ENCODE measurements at regions not wholly inside any gene's neighbourhood (a gene's known extent, or its start where the extent isn't known, plus 50 kb on each side); places are given as distances from the start of the nearest gene placed in this dataset.
"Not testable (repeated sequence)": the region's sequence is repeated elsewhere in the genome, so short reads cannot be mapped to it uniquely, and the experiment has no call there.

DNA sequence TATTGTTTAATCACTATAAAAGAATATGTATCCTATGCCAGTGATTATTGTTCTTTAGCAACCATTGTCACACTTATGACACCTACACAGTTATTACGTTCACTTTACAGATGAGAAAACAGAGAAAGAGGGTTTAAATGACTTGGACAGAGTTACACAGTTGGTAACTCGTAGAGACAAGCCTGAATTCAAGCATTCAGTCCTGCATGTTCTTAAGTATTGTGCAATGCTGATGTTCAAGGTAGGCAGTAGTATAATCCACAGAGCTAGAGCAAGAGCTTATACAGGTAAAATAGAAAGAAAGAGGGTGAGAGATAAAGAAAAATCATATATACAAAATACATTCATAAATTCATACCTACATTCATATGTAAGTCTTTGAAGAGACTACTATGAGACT, 249.8 kb upstream of the ANXA10 start:
- no CpG with 5 or more reads among the region's 2 CpGs for WGBS (ENCODE audit: extremely low coverage, insufficient coverage, low lambda C conversion rate)

DNA sequence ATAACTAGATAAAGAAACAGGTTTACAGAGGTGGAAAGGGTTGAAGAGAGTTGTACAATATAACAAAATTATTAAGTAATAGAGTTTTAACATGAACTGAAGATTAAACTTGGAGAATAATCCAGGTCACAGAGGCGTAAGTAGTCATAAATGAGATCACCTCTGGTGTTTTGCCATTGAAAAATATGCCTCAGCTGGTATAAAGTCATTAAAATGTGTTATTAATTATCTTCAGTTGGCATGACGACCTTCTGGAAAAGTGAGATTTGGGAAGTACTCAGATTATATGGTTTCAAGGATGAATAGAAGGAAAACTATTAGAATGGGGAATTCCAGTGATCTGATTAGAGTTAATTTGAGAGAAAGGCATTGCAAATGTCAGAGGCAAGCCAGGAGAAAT, 237.5 kb upstream of the ANXA10 start:
- Histone ChIP-seq H4K5ac (ENCODE audit: low read length) (no peak overlapping the region), H4K8ac (ENCODE audit: low read depth, low read length) (no peak overlapping the region), H3K56ac (ENCODE audit: low read length) (no peak overlapping the region), H2BK120ac (ENCODE audit: low read depth, low read length) (no peak overlapping the region), H3K27me3 (ENCODE audit: insufficient read depth, low read length, poor library complexity) (no peaks in the 10 kb centered on the region), H3K4me2 (ENCODE audit: low read length) (no peak overlapping the region), H3K4me1 (ENCODE audit: control insufficient read depth, low read depth, low read length) (no peaks in the 10 kb centered on the region), H3K4me3 (ENCODE audit: low read length) (no peak overlapping the region), H3K79me1 (ENCODE audit: low read length) (no peaks in the 10 kb centered on the region), H3K23ac (ENCODE audit: low read length) (no peak overlapping the region), H3K36me3 (ENCODE audit: control insufficient read depth, insufficient read depth, low read length) (no peaks in the 10 kb centered on the region), H3K9ac (ENCODE audit: low read length) (no peak overlapping the region), H2BK5ac (ENCODE audit: low read length) (no peak overlapping the region), H3K79me2 (ENCODE audit: control insufficient read depth, insufficient read depth, low read length) (no peaks in the 10 kb centered on the region), H2AK5ac (ENCODE audit: low read length) (no peak overlapping the region), H2BK15ac (replicated peaks; ENCODE audit: low read depth) (no peak overlapping the region), H3K27ac (ENCODE audit: low read depth, low read length) (no peak overlapping the region), H3K4ac (ENCODE audit: low read depth, low read length) (no peak overlapping the region), H3K18ac (ENCODE audit: low read length) (no peak overlapping the region)
- DNase-seq = no peak
- no CpG with 5 or more reads among the region's 2 CpGs for WGBS (ENCODE audit: extremely low coverage, insufficient coverage, low lambda C conversion rate)

More for the DNA sequence above, 249.8 kb upstream of the ANXA10 start:
- Histone ChIP-seq H3K9ac (ENCODE audit: low read length) (no peak overlapping the region), H3K27ac (ENCODE audit: low read depth, low read length) (no peak overlapping the region), H3K4me1 (ENCODE audit: control insufficient read depth, low read depth, low read length) (no peaks in the 10 kb centered on the region), H3K4ac (ENCODE audit: low read depth, low read length) (no peak overlapping the region), H3K4me2 (ENCODE audit: low read length) (no peak overlapping the region), H2BK120ac (ENCODE audit: low read depth, low read length) (no peak overlapping the region), H3K56ac (ENCODE audit: low read length) (no peak overlapping the region), H3K23ac (ENCODE audit: low read length) (no peak overlapping the region), H4K8ac (ENCODE audit: low read depth, low read length) (no peak overlapping the region), H4K5ac (ENCODE audit: low read length) (no peak overlapping the region), H3K27me3 (ENCODE audit: insufficient read depth, low read length, poor library complexity) (no peaks in the 10 kb centered on the region), H3K79me2 (ENCODE audit: control insufficient read depth, insufficient read depth, low read length) (no peaks in the 10 kb centered on the region), H2BK5ac (ENCODE audit: low read length) (no peak overlapping the region), H2AK5ac (ENCODE audit: low read length) (no peak overlapping the region), H3K79me1 (ENCODE audit: low read length) (no peaks in the 10 kb centered on the region), H3K36me3 (ENCODE audit: control insufficient read depth, insufficient read depth, low read length) (no peaks in the 10 kb centered on the region), H2BK15ac (replicated peaks; ENCODE audit: low read depth) (no peak overlapping the region), H3K18ac (ENCODE audit: low read length) (no peak overlapping the region), H3K4me3 (ENCODE audit: low read length) (no peak overlapping the region)
- no peak for DNase-seq

DNA sequence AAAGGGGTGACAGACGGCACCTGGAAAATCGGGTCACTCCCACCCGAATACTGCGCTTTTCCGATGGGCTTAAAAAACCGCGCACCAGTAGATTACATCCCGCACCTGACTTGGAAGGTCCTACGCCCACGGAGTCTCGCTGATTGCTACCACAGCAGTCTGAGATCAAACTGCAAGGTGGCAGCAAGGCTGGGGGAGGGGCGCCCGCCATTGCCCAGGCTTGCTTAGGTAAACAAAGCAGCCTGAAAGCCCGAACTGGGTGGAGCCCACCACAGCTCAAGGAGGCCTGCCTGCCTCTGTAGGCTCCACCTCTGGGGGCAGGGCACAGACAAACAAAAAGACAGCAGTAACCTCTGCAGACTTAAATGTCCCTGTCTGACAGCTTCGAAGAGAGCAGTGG, 234.2 kb upstream of the ANXA10 start:
- H3K36me3 ChIP-seq (ENCODE audit: control insufficient read depth, insufficient read depth, low read length); H3K4me2 ChIP-seq (ENCODE audit: low read length); H4K5ac ChIP-seq (ENCODE audit: low read length); H3K27ac ChIP-seq (ENCODE audit: low read depth, low read length); H3K79me2 ChIP-seq (ENCODE audit: control insufficient read depth, insufficient read depth, low read length); H2BK120ac ChIP-seq (ENCODE audit: low read depth, low read length); H3K56ac ChIP-seq (ENCODE audit: low read length); H3K4ac ChIP-seq (ENCODE audit: low read depth, low read length); DNase-seq; H3K23ac ChIP-seq (ENCODE audit: low read length); H2BK5ac ChIP-seq (ENCODE audit: low read length); H3K79me1 ChIP-seq (ENCODE audit: low read length); H3K4me3 ChIP-seq (ENCODE audit: low read length); H3K9ac ChIP-seq (ENCODE audit: low read length); H3K4me1 ChIP-seq (ENCODE audit: control insufficient read depth, low read depth, low read length); H3K27me3 ChIP-seq (ENCODE audit: insufficient read depth, low read length, poor library complexity); H2AK5ac ChIP-seq (ENCODE audit: low read length); H2BK15ac ChIP-seq (replicated peaks; ENCODE audit: low read depth); H3K18ac ChIP-seq (ENCODE audit: low read length); H4K8ac ChIP-seq (ENCODE audit: low read depth, low read length): not testable (repeated sequence)
- WGBS (ENCODE audit: extremely low coverage, insufficient coverage, low lambda C conversion rate) = no CpG with 5 or more reads among the region's 15 CpGs

DNA sequence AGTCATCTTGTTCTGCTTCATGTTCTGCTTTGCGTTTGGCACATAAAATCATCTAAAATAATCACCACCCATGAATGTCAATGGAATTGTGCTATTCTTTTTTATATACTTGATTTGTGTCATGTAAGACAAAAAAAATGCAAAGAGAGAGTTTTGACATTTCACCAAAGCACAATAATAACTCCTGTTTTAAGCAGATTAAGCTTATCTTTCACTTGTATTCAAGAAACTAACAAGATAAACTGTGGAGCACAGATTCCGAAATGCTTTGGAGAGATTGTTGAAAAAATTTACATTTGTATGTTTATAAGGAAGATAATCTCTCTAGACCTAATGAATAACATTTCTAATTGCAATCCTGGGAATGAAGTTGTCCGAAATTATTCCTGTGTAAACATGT, 225.1 kb upstream of the ANXA10 start:
- WGBS (ENCODE audit: extremely low coverage, insufficient coverage, low lambda C conversion rate) = no CpG with 5 or more reads among the region's 3 CpGs
- H3K9ac ChIP-seq (ENCODE audit: low read length) = no peak overlapping the region
- no peaks in the 10 kb centered on the region for H3K79me1 ChIP-seq (ENCODE audit: low read length)
- no peak overlapping the region for H2BK15ac ChIP-seq (replicated peaks; ENCODE audit: low read depth)
- no peak overlapping the region for H2AK5ac ChIP-seq (ENCODE audit: low read length)
- H3K36me3 ChIP-seq (ENCODE audit: control insufficient read depth, insufficient read depth, low read length) = no peaks in the 10 kb centered on the region
- H2BK120ac ChIP-seq (ENCODE audit: low read depth, low read length) = no peak overlapping the region
- no peaks in the 10 kb centered on the region for H3K4me1 ChIP-seq (ENCODE audit: control insufficient read depth, low read depth, low read length)
- H3K79me2 ChIP-seq (ENCODE audit: control insufficient read depth, insufficient read depth, low read length) = no peaks in the 10 kb centered on the region
- H3K27ac ChIP-seq (ENCODE audit: low read depth, low read length) = no peak overlapping the region
- no peak overlapping the region for H4K8ac ChIP-seq (ENCODE audit: low read depth, low read length)
- peak; percentile 7 for DNase-seq
- no peak overlapping the region for H3K18ac ChIP-seq (ENCODE audit: low read length)
- H2BK5ac ChIP-seq (ENCODE audit: low read length) = no peak overlapping the region
- no peaks in the 10 kb centered on the region for H3K27me3 ChIP-seq (ENCODE audit: insufficient read depth, low read length, poor library complexity)
- H3K23ac ChIP-seq (ENCODE audit: low read length) = no peak overlapping the region
- H4K5ac ChIP-seq (ENCODE audit: low read length) = no peak overlapping the region
- H3K4me2 ChIP-seq (ENCODE audit: low read length) = no peak overlapping the region
- no peak overlapping the region for H3K56ac ChIP-seq (ENCODE audit: low read length)
- H3K4me3 ChIP-seq (ENCODE audit: low read length) = no peak overlapping the region
- no peak overlapping the region for H3K4ac ChIP-seq (ENCODE audit: low read depth, low read length)

DNA sequence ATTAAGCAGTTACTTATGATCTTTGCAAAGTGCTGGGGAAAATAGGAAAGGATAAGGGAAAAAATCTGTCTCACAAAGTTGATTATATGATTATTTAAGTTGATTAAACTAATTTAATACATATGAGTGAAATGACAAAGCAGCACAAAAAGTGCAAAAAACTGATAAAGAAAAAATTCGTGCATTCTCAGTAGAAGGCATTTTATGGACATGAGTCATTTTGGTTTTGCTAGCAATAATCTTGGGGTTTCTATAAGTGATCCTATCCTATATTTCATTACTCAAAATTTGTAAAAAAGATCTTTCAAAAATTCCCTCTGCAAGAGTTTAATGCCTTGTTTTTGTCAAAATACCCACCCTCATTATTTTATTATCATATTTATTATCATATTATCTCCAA, 224.2 kb upstream of the ANXA10 start:
- DNase-seq = no peak
- Histone ChIP-seq H4K5ac (ENCODE audit: low read length) (no peak overlapping the region), H3K36me3 (ENCODE audit: control insufficient read depth, insufficient read depth, low read length) (no peaks in the 10 kb centered on the region), H3K4me2 (ENCODE audit: low read length) (no peak overlapping the region), H2BK15ac (replicated peaks; ENCODE audit: low read depth) (no peak overlapping the region), H3K27ac (ENCODE audit: low read depth, low read length) (no peak overlapping the region), H2BK5ac (ENCODE audit: low read length) (no peak overlapping the region), H3K27me3 (ENCODE audit: insufficient read depth, low read length, poor library complexity) (no peaks in the 10 kb centered on the region), H3K18ac (ENCODE audit: low read length) (no peak overlapping the region), H3K56ac (ENCODE audit: low read length) (no peak overlapping the region), H3K4ac (ENCODE audit: low read depth, low read length) (no peak overlapping the region), H3K79me2 (ENCODE audit: control insufficient read depth, insufficient read depth, low read length) (no peaks in the 10 kb centered on the region), H3K79me1 (ENCODE audit: low read length) (no peaks in the 10 kb centered on the region), H3K23ac (ENCODE audit: low read length) (no peak overlapping the region), H4K8ac (ENCODE audit: low read depth, low read length) (no peak overlapping the region), H3K4me3 (ENCODE audit: low read length) (no peak overlapping the region), H2AK5ac (ENCODE audit: low read length) (no peak overlapping the region), H2BK120ac (ENCODE audit: low read depth, low read length) (no peak overlapping the region), H3K9ac (ENCODE audit: low read length) (no peak overlapping the region), H3K4me1 (ENCODE audit: control insufficient read depth, low read depth, low read length) (no peaks in the 10 kb centered on the region)
- WGBS (ENCODE audit: extremely low coverage, insufficient coverage, low lambda C conversion rate) = no CpG with 5 or more reads among the region's 1 CpG

DNA sequence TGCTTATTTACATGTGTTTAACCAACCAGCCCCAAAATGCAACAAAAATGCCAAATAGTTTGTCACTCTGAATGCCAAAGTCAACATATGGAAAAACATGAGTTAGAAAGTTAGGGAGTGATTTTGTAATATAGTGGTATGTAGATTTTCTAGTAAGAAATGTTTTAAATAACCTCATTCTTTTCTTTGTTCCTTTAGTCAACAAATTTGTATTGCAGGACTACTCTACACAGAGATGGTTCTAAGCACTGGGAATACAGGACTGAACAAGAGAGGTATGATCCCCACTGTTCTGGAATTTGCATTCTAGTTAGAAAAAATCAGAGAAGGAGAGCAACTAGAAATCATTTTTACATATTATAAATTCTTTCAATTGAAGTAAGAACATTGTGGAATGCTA, 218.8 kb upstream of the ANXA10 start:
- no peaks in the 10 kb centered on the region for H3K4me1 ChIP-seq (ENCODE audit: control insufficient read depth, low read depth, low read length)
- H2BK15ac ChIP-seq (replicated peaks; ENCODE audit: low read depth) = no peak overlapping the region
- no peaks in the 10 kb centered on the region for H3K36me3 ChIP-seq (ENCODE audit: control insufficient read depth, insufficient read depth, low read length)
- H3K4me2 ChIP-seq (ENCODE audit: low read length) = no peak overlapping the region
- no peak overlapping the region for H2AK5ac ChIP-seq (ENCODE audit: low read length)
- no peak overlapping the region for H2BK5ac ChIP-seq (ENCODE audit: low read length)
- no peak overlapping the region for H2BK120ac ChIP-seq (ENCODE audit: low read depth, low read length)
- no peak overlapping the region for H3K4me3 ChIP-seq (ENCODE audit: low read length)
- H3K18ac ChIP-seq (ENCODE audit: low read length) = no peak overlapping the region
- H3K23ac ChIP-seq (ENCODE audit: low read length) = no peak overlapping the region
- no peaks in the 10 kb centered on the region for H3K27me3 ChIP-seq (ENCODE audit: insufficient read depth, low read length, poor library complexity)
- H4K5ac ChIP-seq (ENCODE audit: low read length) = no peak overlapping the region
- H4K8ac ChIP-seq (ENCODE audit: low read depth, low read length) = no peak overlapping the region
- H3K79me1 ChIP-seq (ENCODE audit: low read length) = no peaks in the 10 kb centered on the region
- H3K79me2 ChIP-seq (ENCODE audit: control insufficient read depth, insufficient read depth, low read length) = no peaks in the 10 kb centered on the region
- H3K27ac ChIP-seq (ENCODE audit: low read depth, low read length) = no peak overlapping the region
- no peak for DNase-seq
- H3K9ac ChIP-seq (ENCODE audit: low read length) = no peak overlapping the region
- H3K56ac ChIP-seq (ENCODE audit: low read length) = no peak overlapping the region
- no peak overlapping the region for H3K4ac ChIP-seq (ENCODE audit: low read depth, low read length)
